HepG2 (cell line): ENCODE measurements at regions not wholly inside any gene's neighbourhood (a gene's known extent, or its start where the extent isn't known, plus 50 kb on each side); places are given as distances from the start of the nearest gene placed in this dataset.

ENCODE experiments used
- HCFC1 ChIP-seq: fragments of 150-350 bp; IDR thresholded peaks from 2 replicates; pipeline ENCODE4 v1.6.1; 2014; ENCODE audit warnings: low read depth, low read length
- ZNF549 ChIP-seq: sonication (generic); formaldehyde crosslinking; IDR thresholded peaks from 2 replicates; pipeline ENCODE4 v1.5.0; 2020; ENCODE audit warnings: missing genetic modification reagents

- no peak for TF ChIP-seq ZNF549
- no peak for TF ChIP-seq HCFC1
Observed at GRCh38 chr5:86884608-86885007, 266.9 kb downstream of the COX7C start.
